Sigmoid colon (tissue), 6 donors: ENCODE measurements at regions not wholly inside any gene's neighbourhood (a gene's known extent, or its start where the extent isn't known, plus 50 kb on each side); places are given as distances from the start of the nearest gene placed in this dataset.

Experiments used
- DNase-seq: peaks from one replicate; pipeline ENCODE4 v3.0.0-alpha.2; 2019
- H3K27ac ChIP-seq, 4 donors: fragments of 200-600 bp; sonication (generic); one replicate each; pipeline ENCODE4 v1.5.1; 2016 to 2019; ENCODE audit warnings: mild to moderate bottlenecking in 1 of 4
- H3K27me3 ChIP-seq, 3 donors: fragments of 200-600 bp; sonication (generic); one replicate each; pipeline ENCODE4 v1.5.1; 2019; ENCODE audit warnings: mild to moderate bottlenecking in 1 of 3
- H3K36me3 ChIP-seq, 4 donors: fragments of 200-600 bp; sonication (generic); one replicate each; pipeline ENCODE4 v1.5.1; 2016 to 2019
- H3K4me1 ChIP-seq, 4 donors: fragments of 200-600 bp; sonication (generic); one replicate each; pipeline ENCODE4 v1.5.1; 2017 to 2019
- H3K4me3 ChIP-seq, 4 donors: fragments of 200-600 bp; sonication (generic); one replicate each; pipeline ENCODE4 v1.5.1; 2017 to 2019; ENCODE audit warnings: mild to moderate bottlenecking in 2 of 4, moderate library complexity in 1 of 4
- H3K9me3 ChIP-seq, 4 donors: fragments of 200-600 bp in 3 of 4; sonication (generic) in 3 of 4; one replicate each; pipeline versions ENCODE4 v1.5.1 to v1.6.1; 2013 to 2019
- CTCF ChIP-seq, 4 experiments: fragments of 450-650 bp in 3 of 4; fragments of 200-600 bp in 1 of 4; IDR thresholded peaks; one replicate each; pipeline ENCODE4 v1.5.1; 2016 to 2019; ENCODE audit warnings: antibody characterized with exemption in 4 of 4, mild to moderate bottlenecking in 3 of 4, moderate library complexity in 2 of 4
- EP300 ChIP-seq, 4 donors: sonication (generic); formaldehyde crosslinking; IDR thresholded peaks; one replicate each; pipeline ENCODE4 v1.6.1; 2017; ENCODE audit warnings: antibody characterized with exemption in 4 of 4
- POLR2A ChIP-seq, 2 donors: fragments of 450-650 bp; IDR thresholded peaks; one replicate each; pipeline ENCODE4 v1.6.1; 2016; ENCODE audit warnings: antibody characterized with exemption in 2 of 2, mild to moderate bottlenecking in 2 of 2, moderate library complexity in 2 of 2
- POLR2AphosphoS5 ChIP-seq, 4 donors: sonication (generic); formaldehyde crosslinking; IDR thresholded peaks; one replicate each; pipeline ENCODE4 v1.6.1; 2017; ENCODE audit warnings: antibody characterized with exemption in 4 of 4
- WGBS, 2 donors: extraction: QIAGEN DNeasy Blood & Tissue Kit; methylation state at CpG; one replicate each; pipeline ENCODE4 v1.1.7; 2013; 5-methylcytosine and 5-hydroxymethylcytosine counted together
- intact Hi-C: fragments of 100-400 bp; cut with DNase I; formaldehyde crosslinking; loops from one replicate; pipeline ENCODE4 v1.15.1; 2023
- donor health status: healthy with polysubstance abuse.
- donor health status: healthy.

GRCh38 chr15:85925649-85926237, 131.0 kb upstream of the KLHL25 start:
- no peak for DNase-seq
- intact Hi-C loops = no loop called here
- Histone ChIP-seq H3K27me3 (no peaks in the 10 kb centered on the region), H3K36me3 (no peaks in the 10 kb centered on the region), H3K4me1 (no peaks in the 10 kb centered on the region), H3K9me3 (no peaks in the 10 kb centered on the region), H3K27ac (no peak overlapping the region), H3K4me3 (no peak overlapping the region)
- TF ChIP-seq CTCF (IDR thresholded peaks at IDR 0.05) (no peak), EP300 (IDR thresholded peaks at IDR 0.05) (no peak), POLR2A (IDR thresholded peaks at IDR 0.05) (no peak)
- 64 to 76% methylated on average over 8 of the region's 8 CpGs for WGBS, 2 donors

GRCh38 chr15:85926834-85927233, 132.1 kb upstream of the KLHL25 start:
- TF ChIP-seq POLR2A (IDR thresholded peaks at IDR 0.05) (no peak), EP300 (IDR thresholded peaks at IDR 0.05) (no peak), CTCF (IDR thresholded peaks at IDR 0.05) (no peak), POLR2AphosphoS5 (IDR thresholded peaks at IDR 0.05) (no peak)
- no peaks in the 10 kb centered on the region for H3K27me3 ChIP-seq
- H3K4me3 ChIP-seq = no peak overlapping the region
- no peak for DNase-seq
- H3K4me1 ChIP-seq = no peaks in the 10 kb centered on the region
- intact Hi-C loops = no loop called here
- no peak overlapping the region for H3K27ac ChIP-seq
- no peaks in the 10 kb centered on the region for H3K9me3 ChIP-seq
- 73 to 75% methylated on average over 1 of the region's 1 CpG for whole genome bisulfite sequencing, 2 donors
- no peaks in the 10 kb centered on the region for H3K36me3 ChIP-seq

GRCh38 chr15:85927931-85928537, 133.3 kb upstream of the KLHL25 start:
- Histone ChIP-seq H3K27ac (no peak overlapping the region), H3K27me3 (no peaks in the 10 kb centered on the region), H3K4me3 (no peak overlapping the region), H3K4me1 (no peaks in the 10 kb centered on the region), H3K9me3 (no peaks in the 10 kb centered on the region), H3K36me3 (no peaks in the 10 kb centered on the region)
- TF ChIP-seq POLR2A (IDR thresholded peaks at IDR 0.05) (no peak), CTCF (IDR thresholded peaks at IDR 0.05) (no peak), POLR2AphosphoS5 (IDR thresholded peaks at IDR 0.05) (no peak), EP300 (IDR thresholded peaks at IDR 0.05) (no peak)
- WGBS, 2 donors = 26 to 28% methylated on average over 2 of the region's 2 CpGs
- intact Hi-C loops = no loop called here
- DNase-seq = no peak

GRCh38 chr15:85929786-85930185, 135.1 kb upstream of the KLHL25 start:
- Histone ChIP-seq H3K9me3 (no peaks in the 10 kb centered on the region), H3K27ac (no peak overlapping the region), H3K36me3 (no peaks in the 10 kb centered on the region), H3K4me3 (no peak overlapping the region), H3K4me1 (no peaks in the 10 kb centered on the region), H3K27me3 (no peaks in the 10 kb centered on the region)
- 93 to 96% methylated on average over 1 of the region's 1 CpG for WGBS, 2 donors
- no peak for TF ChIP-seq CTCF (IDR thresholded peaks at IDR 0.05)
- no peak for TF ChIP-seq POLR2AphosphoS5 (IDR thresholded peaks at IDR 0.05)
- TF ChIP-seq EP300 (IDR thresholded peaks at IDR 0.05) = no peak
- no peak for TF ChIP-seq POLR2A (IDR thresholded peaks at IDR 0.05)
- no peak for DNase-seq
- intact Hi-C loops = no loop called here

- no peaks in the 10 kb centered on the region for H3K27me3 ChIP-seq
- WGBS, 2 donors = 66 to 86% methylated on average over 1 of the region's 1 CpG
- no peaks in the 10 kb centered on the region for H3K4me1 ChIP-seq
- TF ChIP-seq CTCF (IDR thresholded peaks at IDR 0.05) (no peak), POLR2AphosphoS5 (IDR thresholded peaks at IDR 0.05) (no peak), POLR2A (IDR thresholded peaks at IDR 0.05) (no peak), EP300 (IDR thresholded peaks at IDR 0.05) (no peak)
- no peak for DNase-seq
- H3K27ac ChIP-seq = no peak overlapping the region
- H3K9me3 ChIP-seq = no peaks in the 10 kb centered on the region
- no peaks in the 10 kb centered on the region for H3K36me3 ChIP-seq
- H3K4me3 ChIP-seq = no peak overlapping the region
- intact Hi-C loops = no loop called here
Observed at GRCh38 chr15:85932391-85932790, 137.7 kb upstream of the KLHL25 start.
